Vagina (tissue), 2 donors: ENCODE measurements at regions not wholly inside any gene's neighbourhood (a gene's known extent, or its start where the extent isn't known, plus 50 kb on each side); places are given as distances from the start of the nearest gene placed in this dataset.

Source experiments
- DNase-seq, 2 donors: peaks; one replicate each; pipeline ENCODE4 v3.0.0-alpha.2; 2017; ENCODE audit errors: extremely low spot score in 2 of 2
- H3K27ac ChIP-seq: fragments of 200-600 bp; sonication (generic); one replicate; pipeline ENCODE4 v1.5.1; 2019
- H3K27me3 ChIP-seq: fragments of 200-600 bp; sonication (generic); one replicate; pipeline ENCODE4 v1.5.1; 2019
- H3K36me3 ChIP-seq, 2 donors: fragments of 200-600 bp; sonication (generic); one replicate each; pipeline ENCODE4 v1.5.1; 2017 to 2019
- H3K4me1 ChIP-seq: fragments of 200-600 bp; sonication (generic); one replicate; pipeline ENCODE4 v1.5.1; 2019
- H3K4me3 ChIP-seq, 2 donors: fragments of 200-600 bp; sonication (generic); 1 replicate in 1 of 2; 2 replicates in 1 of 2; pipeline ENCODE4 v1.5.1; 2016 to 2019
- H3K9me3 ChIP-seq: fragments of 200-600 bp; sonication (generic); one replicate; pipeline ENCODE4 v1.5.1; 2019
- POLR2A ChIP-seq, 2 donors: fragments of 450-650 bp; IDR thresholded peaks; one replicate each; pipeline ENCODE4 v1.6.1; 2017; ENCODE audit warnings: antibody characterized with exemption in 2 of 2, mild to moderate bottlenecking in 2 of 2, moderate library complexity in 2 of 2
- POLR2AphosphoS5 ChIP-seq, 2 donors: sonication (generic); formaldehyde crosslinking; IDR thresholded peaks; one replicate each; pipeline ENCODE4 v1.9.0; 2017; ENCODE audit warnings: antibody characterized with exemption in 2 of 2, mild to moderate bottlenecking in 2 of 2, low read depth in 1 of 2; ENCODE audit not compliant: insufficient read depth in 1 of 2
- intact Hi-C: fragments of 100-400 bp; cut with DNase I; formaldehyde crosslinking; loops from one replicate; pipeline ENCODE4 v1.15.1; 2023
- TF ChIP-seq, protein P1 (sequence below), 3 experiments: fragments of 450-650 bp in 2 of 3; fragments of 200-600 bp in 1 of 3; sonication (generic) in 1 of 3; IDR thresholded peaks; one replicate each; pipeline ENCODE4 v1.5.1; 2017 to 2019; ENCODE audit warnings: antibody characterized with exemption in 3 of 3, mild to moderate bottlenecking in 2 of 3, moderate library complexity in 2 of 3

- H3K27ac ChIP-seq: no peak overlapping the region
- no peaks in the 10 kb centered on the region for H3K4me1 ChIP-seq
- DNase-seq: no peak
- no peaks in the 10 kb centered on the region for H3K27me3 ChIP-seq
- no peaks in the 10 kb centered on the region for H3K9me3 ChIP-seq
- intact Hi-C loops: no loop called here
- H3K36me3 ChIP-seq: no peaks in the 10 kb centered on the region
- TF ChIP-seq POLR2A (IDR thresholded peaks at IDR 0.05): no peak
- no peak for TF ChIP-seq POLR2AphosphoS5 (IDR thresholded peaks at IDR 0.05; ENCODE audit: insufficient read depth in 1 of 2, low read depth in 1 of 2)
- TF ChIP-seq, protein P1, sequence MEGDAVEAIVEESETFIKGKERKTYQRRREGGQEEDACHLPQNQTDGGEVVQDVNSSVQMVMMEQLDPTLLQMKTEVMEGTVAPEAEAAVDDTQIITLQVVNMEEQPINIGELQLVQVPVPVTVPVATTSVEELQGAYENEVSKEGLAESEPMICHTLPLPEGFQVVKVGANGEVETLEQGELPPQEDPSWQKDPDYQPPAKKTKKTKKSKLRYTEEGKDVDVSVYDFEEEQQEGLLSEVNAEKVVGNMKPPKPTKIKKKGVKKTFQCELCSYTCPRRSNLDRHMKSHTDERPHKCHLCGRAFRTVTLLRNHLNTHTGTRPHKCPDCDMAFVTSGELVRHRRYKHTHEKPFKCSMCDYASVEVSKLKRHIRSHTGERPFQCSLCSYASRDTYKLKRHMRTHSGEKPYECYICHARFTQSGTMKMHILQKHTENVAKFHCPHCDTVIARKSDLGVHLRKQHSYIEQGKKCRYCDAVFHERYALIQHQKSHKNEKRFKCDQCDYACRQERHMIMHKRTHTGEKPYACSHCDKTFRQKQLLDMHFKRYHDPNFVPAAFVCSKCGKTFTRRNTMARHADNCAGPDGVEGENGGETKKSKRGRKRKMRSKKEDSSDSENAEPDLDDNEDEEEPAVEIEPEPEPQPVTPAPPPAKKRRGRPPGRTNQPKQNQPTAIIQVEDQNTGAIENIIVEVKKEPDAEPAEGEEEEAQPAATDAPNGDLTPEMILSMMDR (IDR thresholded peaks at IDR 0.05): no peak
- no peak overlapping the region for H3K4me3 ChIP-seq
These were observed 831.5 kb downstream of the MAT2B start for GRCh38 chr5:164336906-164337305.

DNA sequence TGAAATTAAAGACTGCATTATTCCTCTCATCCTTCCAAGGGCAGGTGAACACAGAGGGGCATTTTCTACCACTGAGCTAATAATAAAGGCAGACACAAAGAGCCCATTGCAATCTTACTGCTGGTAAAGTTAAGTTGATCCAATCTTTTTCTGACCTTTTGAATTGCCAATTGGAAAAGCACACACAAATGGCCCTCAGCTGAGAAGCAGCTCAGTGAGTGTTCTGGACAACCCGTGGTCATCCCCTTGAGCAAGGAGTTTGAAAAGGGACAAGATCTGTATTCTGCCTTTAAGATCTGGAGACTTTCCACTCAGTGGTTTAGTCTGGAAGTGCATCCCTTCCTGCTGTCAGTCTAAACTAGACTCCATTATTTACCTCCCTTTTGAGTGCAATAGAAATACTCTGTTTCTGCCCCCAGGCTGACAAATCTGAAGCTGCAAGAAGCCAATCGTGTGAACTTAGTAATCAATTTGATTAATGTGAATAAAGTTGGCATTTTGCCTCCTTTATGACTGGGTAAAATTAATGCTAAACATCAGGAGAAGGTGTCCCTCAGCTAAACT is 835.7 kb downstream of the MAT2B start:
- TF ChIP-seq POLR2A (IDR thresholded peaks at IDR 0.05): no peak
- TF ChIP-seq, protein P1 (IDR thresholded peaks at IDR 0.05): no peak
- no peak for TF ChIP-seq POLR2AphosphoS5 (IDR thresholded peaks at IDR 0.05; ENCODE audit: insufficient read depth in 1 of 2, low read depth in 1 of 2)
- H3K27ac ChIP-seq: no peak overlapping the region
- no peaks in the 10 kb centered on the region for H3K4me1 ChIP-seq
- H3K27me3 ChIP-seq: no peaks in the 10 kb centered on the region
- intact Hi-C loops: no loop called here
- no peak for DNase-seq
- no peaks in the 10 kb centered on the region for H3K36me3 ChIP-seq
- H3K4me3 ChIP-seq: no peak overlapping the region
- no peaks in the 10 kb centered on the region for H3K9me3 ChIP-seq

- intact Hi-C loops: no loop called here
- TF ChIP-seq POLR2AphosphoS5 (IDR thresholded peaks at IDR 0.05; ENCODE audit: insufficient read depth in 1 of 2, low read depth in 1 of 2) (no peak), POLR2A (IDR thresholded peaks at IDR 0.05) (no peak)
- TF ChIP-seq, protein P1 (IDR thresholded peaks at IDR 0.05): no peak
- H3K27ac ChIP-seq: no peak overlapping the region
These were observed 839.9 kb downstream of the MAT2B start for GRCh38 chr5:164345173-164345849.

GRCh38 chr5:164345853-164346252 is 840.4 kb downstream of the MAT2B start:
- DNase-seq: no peak
- TF ChIP-seq, protein P1 (IDR thresholded peaks at IDR 0.05): no peak
- TF ChIP-seq POLR2A (IDR thresholded peaks at IDR 0.05): no peak
- H3K27me3 ChIP-seq: no peaks in the 10 kb centered on the region
- H3K4me3 ChIP-seq: no peak overlapping the region
- no peaks in the 10 kb centered on the region for H3K4me1 ChIP-seq
- no peaks in the 10 kb centered on the region for H3K36me3 ChIP-seq
- no peaks in the 10 kb centered on the region for H3K9me3 ChIP-seq
- no peak overlapping the region for H3K27ac ChIP-seq
- intact Hi-C loops: no loop called here

More at GRCh38 chr5:164345173-164345849, 839.9 kb downstream of the MAT2B start:
- H3K36me3 ChIP-seq: no peaks in the 10 kb centered on the region
- H3K4me3 ChIP-seq: no peak overlapping the region
- H3K4me1 ChIP-seq: no peaks in the 10 kb centered on the region
- no peak for DNase-seq
- no peaks in the 10 kb centered on the region for H3K9me3 ChIP-seq
- H3K27me3 ChIP-seq: no peaks in the 10 kb centered on the region
